GM21528 (cell line): ENCODE measurements at regions not wholly inside any gene's neighbourhood (a gene's known extent, or its start where the extent isn't known, plus 50 kb on each side); places are given as distances from the start of the nearest gene placed in this dataset.

Experiments used
- ATAC-seq: cut with Tn5 transposase; IDR thresholded peaks from one replicate; pipeline ENCODE4 v1.9.1; 2021; ENCODE audit warnings: mild to moderate bottlenecking, moderate library complexity; ENCODE audit not compliant: unreplicated experiment, low FRiP score

DNA sequence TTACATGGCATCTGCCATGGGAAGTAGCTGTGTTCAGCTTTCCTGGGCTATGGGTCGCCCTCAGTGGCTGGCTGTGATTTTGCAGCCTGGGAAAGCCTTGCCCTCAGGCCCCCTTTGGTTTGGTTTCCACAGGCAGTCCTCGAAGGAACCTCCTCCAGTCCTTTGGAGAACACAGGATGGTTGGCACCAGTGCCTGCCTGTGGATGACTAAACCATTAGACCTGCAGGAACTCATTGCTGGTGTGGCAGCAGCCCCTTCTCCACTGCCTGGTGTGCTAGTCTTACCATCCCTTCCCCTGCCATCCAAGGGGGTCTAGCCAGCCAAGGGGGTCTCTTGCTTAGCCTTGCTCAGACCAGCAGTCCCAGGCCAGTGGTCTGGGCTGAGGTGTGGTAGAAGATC lies 71.4 kb upstream of the PJA1 start:
- no peak for ATAC-seq

DNA sequence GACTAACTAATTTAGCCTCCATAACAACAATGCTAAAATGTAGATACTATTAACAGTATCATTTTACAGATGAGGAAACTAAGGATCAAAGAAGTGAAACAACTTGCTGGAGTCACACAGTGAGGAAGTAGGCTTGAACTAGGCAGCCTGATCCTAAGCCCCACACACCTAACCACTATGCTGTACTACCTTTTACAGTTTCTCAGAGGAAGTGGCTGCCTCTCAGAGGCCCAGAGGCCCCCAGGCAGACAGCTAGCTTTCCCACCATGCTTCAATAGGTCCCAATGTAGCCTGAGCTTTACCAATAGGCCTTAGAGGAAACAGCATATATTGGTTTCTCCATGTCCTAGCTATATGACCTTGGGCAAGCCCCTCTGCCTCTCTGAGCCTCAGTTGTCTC lies 69.4 kb upstream of the PJA1 start:
- no peak for ATAC-seq

DNA sequence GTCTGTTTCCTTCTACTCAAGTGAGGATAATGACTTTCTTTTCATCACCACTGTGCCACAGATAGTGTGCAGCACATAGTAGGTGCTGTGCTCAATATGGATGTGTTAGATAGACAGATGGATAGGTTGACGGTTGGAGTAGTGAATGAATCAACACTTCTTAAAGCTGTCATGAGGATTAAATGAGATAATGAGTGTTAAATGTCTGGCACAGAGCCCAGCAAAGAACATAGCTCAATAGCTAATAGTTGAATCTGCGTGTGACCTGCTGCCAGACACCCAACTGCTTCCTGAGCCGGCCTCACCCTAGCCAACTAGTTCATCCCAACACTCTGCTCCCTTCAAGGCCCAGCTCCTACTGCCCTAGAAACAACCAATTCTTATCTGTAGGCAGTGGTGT lies 67.7 kb upstream of the PJA1 start:
- no peak for ATAC-seq

DNA sequence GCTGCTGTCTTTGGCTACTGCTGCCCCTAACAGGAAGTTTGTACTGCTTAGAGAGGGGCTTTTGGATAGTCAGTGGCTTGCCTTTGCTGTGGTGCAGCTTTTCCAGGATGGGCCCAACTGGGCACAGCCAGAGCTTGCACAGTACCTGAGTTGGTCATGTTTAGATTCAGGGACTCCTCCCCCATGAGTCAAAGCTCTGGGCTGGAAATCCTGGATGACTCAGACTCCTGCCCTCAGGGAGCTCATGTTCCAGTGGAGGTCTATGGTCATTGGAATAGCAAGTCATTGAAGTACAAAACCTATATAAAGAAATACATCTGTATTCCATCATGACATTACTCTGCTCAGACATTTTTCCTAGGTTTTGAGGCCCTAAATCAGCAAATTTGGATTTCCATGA lies 66.7 kb upstream of the PJA1 start:
- no peak for ATAC-seq

DNA sequence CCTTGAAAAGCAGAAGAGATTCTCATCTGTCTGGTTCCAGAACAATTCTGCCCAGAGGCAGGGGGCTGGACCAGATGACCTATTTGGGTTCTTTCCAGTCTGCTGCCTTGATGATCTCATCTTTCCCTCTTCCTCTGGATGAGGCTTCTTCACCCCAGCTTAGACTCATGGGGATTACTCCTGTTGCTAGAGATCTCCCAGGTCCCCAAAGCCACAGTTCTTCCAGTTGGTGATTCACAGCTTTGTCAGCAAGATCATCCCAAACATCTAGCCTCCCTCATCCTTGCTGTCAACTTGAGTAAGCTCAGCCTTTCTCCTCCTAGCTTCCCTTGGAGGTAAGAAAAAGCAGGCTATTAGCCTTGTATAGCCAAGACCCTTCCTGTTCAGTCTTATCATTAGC lies 64.2 kb upstream of the PJA1 start:
- ATAC-seq: no peak

DNA sequence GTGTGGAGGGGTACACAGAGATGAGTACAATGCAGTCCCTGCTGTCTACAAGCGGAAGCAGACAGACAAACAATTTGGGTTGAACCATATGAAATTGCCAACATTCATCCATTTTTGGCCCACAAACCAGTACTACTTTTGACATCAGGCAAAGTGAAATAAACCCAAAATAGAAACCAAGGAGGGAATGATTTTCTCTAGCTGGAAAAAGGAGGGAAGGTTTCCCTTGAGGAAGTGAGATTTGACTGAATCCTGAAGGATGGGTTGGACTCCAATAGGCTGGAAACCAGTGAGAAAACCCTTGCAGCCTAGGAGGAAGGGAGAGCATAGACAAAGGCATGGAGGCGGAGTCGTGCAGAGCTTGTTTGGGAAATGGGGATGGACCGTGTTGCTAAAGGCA lies 63.5 kb upstream of the PJA1 start:
- no peak for ATAC-seq

DNA sequence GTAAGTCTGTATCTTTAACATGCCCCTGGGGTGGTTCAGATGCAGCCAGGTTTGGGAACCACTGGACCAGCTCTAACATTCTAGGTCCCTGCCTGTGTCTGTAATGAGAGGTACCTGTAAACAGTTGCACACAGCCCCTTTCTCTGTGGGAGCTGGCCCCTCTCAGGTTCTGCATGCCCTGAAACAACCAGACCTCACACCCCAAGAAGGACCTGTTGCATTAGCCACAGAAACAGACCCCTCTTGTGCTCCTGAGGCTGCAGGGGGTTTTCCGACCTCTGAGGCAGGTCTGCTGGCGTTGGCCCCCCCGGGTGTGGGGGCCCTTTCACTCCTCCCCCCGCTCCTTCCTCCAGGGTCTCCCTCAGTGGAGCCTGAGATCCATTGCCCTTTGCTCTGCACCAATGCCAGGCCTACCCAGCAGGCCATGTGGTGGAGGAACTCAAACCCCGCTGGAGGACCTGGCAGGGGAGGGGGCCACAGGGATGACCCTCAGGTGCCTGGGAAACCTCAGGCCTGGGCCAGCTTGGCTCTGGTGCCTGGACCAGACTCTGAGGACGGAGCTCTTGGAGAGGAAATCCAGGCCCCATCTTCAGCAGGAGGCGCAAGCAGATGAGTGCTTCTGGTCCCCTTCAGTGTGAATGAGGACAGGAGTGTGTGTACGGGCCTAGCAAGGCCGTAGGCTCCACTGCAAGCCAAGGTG lies 61.4 kb upstream of the PJA1 start:
- ATAC-seq: no peak

DNA sequence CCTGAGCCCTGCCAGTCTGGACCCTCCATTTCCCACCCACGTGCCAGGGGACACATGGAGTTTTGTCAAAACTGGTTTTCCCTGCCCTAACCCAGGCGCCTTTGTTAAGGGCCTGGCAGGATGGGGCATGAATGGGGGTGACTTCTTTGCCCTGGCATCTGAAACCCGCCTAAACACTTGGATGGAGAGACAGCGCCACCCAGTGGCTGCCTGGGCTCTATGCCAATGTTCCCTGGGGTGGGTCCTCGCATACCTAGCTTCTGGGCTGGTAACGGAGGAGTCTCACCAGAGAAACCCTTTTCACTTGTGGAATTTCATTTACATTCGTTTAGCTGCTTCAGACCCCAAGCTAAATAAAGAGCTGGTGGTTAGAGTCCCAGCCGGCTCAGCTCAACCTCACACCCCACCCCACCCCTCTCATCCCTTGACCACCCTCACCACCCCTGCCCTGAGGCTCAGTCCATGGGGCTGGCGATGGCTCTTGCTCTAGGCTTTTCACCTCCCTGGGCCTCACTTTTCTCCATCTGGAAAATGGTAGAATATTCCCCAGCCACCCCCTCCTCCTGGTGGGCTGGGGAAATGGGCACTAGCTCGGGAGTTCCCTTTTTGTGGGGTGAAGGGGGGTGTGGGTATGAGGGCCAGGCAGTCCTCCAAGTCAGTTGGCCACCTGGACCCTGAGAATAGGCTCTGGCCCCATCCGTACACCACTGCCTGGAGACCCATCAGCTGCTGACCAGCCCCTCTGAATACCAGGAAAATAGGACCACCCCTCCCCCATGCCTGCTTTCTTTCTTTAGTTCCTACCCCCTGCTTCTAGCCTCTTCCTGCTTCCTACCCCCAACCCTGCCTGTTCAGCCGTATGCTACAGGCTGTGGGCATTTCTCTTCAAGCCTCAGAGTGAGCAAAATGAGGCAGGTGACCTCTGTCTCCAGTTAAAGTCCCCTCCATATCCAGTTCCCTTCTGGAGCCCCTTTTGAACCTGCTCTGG lies 57.1 kb upstream of the PJA1 start:
- ATAC-seq: peak; percentile 58

DNA sequence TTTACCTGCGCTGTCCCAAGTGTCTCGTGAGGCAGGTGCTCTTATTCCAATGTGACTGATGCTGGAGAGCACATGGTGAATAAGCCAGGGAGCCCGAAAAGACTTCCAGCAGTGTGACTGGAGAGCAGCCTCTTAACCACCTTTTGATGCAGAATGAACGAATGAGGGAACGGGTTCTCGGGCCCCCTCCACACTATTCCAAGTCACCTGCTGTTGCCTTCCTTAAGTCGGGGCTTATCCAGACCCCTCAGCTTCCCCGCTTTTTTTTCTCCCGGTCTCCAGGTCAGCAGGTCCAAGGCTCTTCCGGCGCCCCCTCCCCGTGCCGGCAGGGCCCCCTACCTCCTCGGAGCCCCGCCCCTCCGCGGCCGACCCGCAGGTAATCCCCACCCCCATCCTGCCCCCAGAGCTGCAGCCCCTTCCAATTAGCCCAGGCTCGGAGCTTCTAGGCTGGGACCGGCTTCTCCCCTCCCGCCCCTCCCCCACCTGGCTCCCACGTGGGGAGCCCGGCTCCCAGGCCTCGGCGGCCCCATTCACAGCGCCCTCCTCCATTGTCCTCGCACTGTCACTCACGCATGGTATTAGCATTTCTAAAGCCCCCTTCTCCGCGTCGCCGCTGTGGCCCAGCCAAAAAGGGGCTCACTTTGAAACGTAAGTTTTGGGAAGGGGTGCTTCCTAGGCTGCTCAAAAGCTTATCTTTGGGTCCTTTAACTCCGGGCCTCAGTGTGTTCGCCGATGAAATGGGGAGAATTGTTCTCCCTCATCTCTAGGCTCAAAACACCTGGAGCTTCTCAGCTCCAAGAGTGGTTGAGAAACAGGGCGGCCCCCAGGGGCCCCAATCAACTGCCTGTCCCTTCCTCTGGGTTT lies 56.2 kb upstream of the PJA1 start:
- no peak for ATAC-seq

DNA sequence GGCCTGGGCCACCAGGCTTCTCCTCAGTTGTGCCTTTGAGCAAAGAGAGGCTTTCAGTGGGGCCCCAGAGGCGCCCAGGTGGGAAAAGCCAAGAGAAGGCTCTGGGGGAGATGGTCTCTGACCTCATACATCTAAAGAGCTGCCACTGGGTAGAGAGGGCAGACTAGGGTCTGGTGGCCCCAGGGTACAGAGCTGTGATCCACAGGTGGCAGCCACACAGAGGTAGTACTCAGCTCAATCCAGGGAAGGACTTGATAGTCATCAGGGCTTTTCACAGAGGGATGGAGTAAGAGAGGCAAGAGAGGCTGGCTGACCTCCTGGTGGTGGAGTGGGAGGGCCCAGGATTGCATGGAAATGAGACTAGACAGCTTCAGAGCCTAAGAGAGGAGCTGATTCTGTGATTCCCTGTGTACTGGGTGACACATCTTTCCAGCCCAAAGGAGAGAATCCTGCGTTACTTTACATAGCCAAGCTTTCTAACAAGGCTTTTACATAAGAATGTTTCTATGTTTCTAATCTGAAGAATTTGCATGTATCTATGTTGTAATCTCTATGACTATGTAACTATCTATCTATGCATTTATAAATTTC lies 53.2 kb upstream of the PJA1 start:
- ATAC-seq: no peak

DNA sequence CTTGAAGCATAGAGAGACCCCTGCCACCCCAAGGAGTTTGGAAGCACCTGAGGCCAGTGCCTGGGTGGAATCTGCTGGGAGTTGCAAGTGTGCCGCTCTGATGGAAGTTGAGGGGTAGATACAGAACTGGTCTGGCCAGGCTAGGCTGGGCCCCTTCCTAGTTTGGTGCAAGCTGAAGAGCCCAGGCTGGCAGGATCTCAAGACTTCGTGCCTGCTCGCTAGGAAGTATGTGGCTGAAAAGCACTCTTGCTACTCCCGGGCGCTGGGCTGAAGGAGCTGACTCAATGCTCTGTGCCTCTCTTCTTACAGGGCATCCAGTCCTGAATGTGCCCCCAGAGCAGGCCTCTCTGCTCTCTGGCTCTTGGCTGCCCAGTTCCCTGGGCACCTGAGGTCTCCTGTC lies 51.7 kb upstream of the PJA1 start:
- no peak for ATAC-seq

DNA sequence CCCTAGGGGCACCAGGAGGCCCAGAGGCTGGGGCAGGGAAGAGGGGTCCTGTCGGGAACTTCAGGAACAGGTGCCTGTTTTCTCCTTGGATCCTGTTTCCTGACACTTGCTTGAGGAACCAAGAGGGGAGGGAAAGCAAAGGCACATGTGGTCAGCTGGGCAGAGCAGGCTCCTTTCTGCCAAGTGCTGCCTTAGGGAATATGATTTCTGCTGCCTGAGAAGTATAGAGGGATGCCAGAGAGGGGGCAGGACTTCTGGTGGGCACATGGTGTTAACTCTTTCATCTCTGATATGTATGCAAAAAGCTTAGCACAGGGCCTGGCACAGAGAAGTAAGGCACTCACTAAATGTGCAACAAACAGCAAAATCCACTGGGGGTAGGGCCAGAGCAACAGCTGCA lies 51.2 kb upstream of the PJA1 start:
- no peak for ATAC-seq

DNA sequence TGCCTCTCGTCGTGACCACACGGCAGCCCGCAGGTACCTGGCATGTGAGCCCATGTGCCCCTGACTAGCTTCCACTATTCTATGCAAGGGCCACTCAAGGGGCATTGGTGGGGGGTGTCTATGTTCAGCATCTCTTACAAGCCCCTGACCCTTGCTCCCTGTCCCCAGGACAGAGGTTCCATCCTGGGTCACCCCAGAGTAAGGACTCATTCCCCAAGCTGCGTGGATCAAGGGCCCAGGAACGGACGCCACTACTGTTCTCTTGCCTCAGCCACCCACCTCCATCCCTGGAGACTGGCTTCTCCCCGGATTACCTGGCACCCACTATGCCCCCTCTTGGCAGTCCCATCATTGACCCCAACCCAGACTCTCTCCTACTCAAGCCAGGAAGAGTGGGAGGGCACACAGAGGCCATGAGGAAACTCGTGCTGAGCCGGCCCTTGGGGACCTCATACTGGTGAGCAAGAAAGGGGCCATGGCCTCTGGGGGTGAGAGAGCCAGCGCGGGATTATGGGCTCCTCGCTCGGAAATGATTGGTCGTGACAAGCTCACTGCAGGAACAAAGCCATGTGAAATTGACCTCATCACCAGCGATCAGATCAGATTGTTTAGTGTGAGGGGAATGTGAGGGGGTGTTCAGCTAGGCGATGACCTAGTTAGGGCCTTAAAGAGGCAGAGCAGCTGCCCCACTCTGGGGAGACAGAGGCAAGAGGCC lies 50.1 kb upstream of the PJA1 start:
- ATAC-seq: no peak
